Hematopoietic multipotent progenitor cell treated with erythropoietin and hydrocortisone succinate and interleukin-3 and kit ligand, for 4 days (in vitro differentiated cells): ENCODE measurements at regions not wholly inside any gene's neighbourhood (a gene's known extent, or its start where the extent isn't known, plus 50 kb on each side); places are given as distances from the start of the nearest gene placed in this dataset.

Experiments
- DNase-seq: peaks from one replicate; pipeline ENCODE4 v3.0.0-alpha.2; 2015

DNA sequence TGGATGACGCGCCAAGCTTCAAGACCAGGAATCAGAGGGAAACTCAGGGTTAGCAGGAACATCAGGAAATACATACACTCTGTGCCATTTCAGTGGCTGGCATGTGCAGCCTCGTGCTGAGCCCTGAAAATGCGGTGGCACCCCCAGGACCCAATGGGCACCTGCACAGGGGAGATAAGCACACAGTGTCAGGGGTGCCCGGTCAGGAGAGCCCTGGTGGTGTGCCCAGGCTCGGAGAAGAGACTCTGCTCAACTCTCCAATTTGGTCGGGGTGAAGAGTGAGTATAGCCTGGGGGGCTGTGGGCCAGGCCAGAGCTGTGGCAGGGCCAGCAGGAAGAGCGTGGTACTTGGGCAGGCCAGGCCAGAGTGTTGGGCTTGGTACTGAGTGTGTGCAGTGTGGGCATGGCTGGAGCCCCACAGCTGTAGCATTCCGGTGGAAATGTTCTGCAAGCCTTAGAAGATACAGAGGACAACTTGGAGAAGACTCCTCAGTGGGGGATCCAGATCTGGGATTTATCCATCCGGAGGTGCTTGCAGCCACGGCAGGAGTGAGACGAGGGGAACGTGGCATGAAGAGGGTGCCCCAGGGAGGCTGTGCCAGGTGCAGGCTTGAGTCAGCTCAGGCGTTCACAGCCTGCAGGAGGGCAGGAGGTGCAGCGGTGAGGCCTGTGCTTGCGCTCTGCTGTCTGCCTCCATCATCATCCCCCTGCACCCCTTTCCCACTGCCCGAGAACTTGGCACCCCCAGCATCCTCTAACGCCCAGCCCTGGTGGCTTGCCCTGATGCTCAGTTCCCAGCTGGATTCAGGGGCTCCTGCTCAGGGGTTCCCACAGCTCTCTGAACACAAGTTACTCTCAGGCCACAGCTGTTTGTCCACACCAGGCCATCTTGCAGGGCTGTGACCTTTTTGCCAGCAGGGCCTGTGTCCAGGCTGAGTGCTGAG lies 451.7 kb upstream of the HS6ST1 start:
- no peak for DNase-seq

DNA sequence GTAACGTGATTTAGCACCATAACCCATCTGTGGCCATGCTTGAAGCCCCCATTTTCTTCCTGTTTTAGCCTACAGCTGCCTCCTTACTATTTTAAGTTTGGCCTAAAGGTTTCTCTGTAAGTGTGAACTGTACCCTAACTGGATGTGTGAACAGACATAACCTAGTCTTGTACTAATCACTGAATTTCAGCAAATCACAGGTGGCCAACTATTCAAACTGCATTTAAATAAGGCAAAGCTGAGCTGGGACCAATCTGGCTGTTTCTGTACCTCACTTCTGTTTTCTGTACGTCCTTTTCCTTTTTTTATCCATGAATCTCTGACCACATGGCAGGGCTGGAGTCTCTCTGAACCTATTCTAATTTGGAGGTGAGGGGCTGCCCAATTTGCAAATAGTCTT lies 452.7 kb upstream of the HS6ST1 start:
- DNase-seq, result no peak

DNA sequence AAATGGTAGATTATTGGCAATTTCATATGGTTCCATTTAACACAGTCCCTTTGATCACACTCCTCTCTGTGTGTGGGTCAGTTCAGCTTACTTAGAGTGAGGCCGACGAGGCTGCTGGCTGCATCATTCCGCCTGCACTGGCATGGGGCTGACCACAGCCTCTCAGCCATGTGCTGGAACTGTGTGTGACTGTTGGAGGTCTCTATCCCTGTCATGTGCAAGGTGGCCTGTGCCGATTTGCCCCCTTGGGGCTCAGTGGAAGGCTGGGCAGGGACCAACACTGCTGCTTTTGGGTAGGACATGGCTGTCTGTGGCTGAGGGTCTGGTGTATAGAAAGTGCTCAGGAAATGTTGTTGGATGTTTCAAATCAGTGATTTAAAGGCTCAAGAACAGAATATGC lies 454.0 kb upstream of the HS6ST1 start:
- no peak for DNase-seq

DNA sequence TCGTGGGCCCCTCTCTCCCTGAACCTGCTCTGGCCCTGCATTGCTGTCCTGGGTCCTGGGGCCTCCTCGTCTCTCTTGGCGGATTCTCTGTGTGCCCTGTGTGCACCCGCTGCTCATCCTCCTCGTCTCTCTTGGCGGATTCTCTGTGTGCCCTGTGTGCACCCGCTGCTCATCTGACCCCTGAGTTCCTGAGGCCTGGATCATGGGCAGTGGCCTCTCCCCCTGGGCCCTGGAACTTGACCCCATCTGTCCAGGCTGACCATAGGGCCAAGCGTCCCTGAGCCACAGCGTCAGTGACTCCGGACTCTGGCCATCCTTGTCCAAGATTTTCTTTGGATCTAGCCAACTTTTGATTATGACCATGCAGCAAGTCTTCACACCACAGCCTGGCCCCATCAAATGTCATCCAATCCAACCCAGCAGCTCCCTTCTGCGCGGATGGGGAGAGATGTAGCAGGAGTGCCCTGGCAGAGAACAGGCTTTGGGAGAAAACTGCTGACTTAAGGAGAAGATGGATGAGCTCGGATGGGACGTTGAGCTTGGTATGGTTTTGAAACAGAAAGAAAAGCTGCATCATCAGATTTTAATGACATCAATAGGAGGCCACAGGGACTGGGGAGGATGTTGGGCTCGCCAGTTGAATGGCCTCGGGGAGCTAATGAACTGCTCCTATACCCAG lies 455.1 kb upstream of the HS6ST1 start:
- no peak for DNase-seq

GRCh38 chr2:128774320-128775216 lies 455.9 kb upstream of the HS6ST1 start:
- no peak for DNase-seq

DNA sequence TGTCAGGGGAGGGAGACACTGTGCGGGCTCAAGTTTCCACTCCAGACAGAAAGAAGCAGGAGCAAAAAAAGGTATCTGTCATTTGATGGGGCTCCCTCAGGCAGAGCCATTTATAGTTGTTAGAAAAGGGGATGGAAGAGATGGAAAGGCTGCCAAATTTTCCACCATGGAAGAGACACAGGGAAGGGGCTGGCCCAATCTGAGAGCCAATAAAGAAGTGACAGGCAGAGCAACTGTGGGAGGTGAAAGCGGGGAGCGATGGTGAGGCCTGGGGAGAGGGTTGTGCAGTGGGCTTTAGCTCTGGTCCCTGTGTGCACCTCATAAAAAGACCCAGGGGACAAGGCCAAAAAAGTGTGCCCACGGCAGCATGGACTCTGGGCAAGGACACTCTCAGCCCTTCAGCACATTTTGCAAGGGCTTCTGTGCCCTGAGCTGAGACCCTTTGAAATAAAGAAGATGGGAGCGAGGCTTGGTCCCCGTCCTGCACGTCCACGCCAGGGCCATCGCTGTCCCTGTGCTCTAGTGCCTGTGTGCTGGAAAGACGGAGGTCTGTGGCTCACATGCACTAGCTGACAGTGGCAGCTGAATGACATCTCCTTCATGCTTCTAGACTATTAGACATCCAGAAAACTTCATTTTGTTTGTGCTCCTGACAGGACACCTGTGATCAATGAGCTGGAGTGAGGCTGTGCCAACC lies 456.7 kb upstream of the HS6ST1 start:
- no peak for DNase-seq

DNA sequence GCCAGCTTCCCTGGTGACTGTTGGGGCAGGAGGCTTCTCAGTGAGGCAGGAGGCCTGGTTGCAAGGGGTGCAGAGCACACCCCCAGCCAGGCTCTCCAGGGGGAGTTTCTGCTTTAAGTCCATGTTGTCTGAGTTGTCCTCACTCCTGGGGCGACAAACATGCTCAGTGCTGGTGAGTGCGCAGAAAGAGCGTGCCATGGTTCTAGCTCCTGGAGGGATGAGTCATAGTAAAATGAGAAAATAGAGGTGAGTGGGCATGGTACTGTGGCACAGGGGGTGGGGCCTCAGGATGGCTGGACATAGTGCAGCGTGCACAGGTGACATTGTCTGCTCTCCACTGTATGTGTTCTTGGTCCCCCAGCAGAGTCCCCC lies 457.2 kb upstream of the HS6ST1 start:
- DNase-seq, result no peak

GRCh38 chr2:128776461-128777195 lies 458.0 kb upstream of the HS6ST1 start:
- no peak for DNase-seq

- DNase-seq, result no peak
Observed at GRCh38 chr2:128777196-128778035, 458.7 kb upstream of the HS6ST1 start.

DNA sequence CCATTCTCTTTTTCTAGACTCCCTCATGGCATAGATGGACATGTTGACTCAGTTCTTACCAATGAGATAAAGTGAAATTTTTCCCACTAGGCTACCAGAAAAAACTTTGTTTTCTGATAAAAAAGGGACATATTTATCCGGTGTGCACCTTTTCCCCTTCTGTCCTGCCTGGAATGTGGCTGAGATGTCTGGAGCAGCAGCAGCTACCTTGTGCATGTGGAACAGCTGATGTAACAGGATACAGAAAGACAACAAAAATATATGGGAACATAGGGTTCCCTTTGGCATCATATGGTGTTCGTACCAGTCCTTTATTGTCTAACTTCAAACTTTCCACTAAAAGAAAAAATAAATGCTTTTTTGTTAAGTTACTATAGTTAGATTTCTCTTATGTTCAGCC lies 460.2 kb upstream of the HS6ST1 start:
- DNase-seq, result no peak

GRCh38 chr2:128779301-128780095 lies 460.8 kb upstream of the HS6ST1 start:
- no peak for DNase-seq

GRCh38 chr2:128780434-128781080 lies 461.9 kb upstream of the HS6ST1 start:
- no peak for DNase-seq

- DNase-seq, result no peak
Observed at GRCh38 chr2:128781166-128781565, 462.5 kb upstream of the HS6ST1 start.

- DNase-seq, result no peak
Observed at GRCh38 chr2:128781585-128782385, 463.1 kb upstream of the HS6ST1 start.

GRCh38 chr2:128782411-128783192 lies 463.9 kb upstream of the HS6ST1 start:
- DNase-seq, result no peak

DNA sequence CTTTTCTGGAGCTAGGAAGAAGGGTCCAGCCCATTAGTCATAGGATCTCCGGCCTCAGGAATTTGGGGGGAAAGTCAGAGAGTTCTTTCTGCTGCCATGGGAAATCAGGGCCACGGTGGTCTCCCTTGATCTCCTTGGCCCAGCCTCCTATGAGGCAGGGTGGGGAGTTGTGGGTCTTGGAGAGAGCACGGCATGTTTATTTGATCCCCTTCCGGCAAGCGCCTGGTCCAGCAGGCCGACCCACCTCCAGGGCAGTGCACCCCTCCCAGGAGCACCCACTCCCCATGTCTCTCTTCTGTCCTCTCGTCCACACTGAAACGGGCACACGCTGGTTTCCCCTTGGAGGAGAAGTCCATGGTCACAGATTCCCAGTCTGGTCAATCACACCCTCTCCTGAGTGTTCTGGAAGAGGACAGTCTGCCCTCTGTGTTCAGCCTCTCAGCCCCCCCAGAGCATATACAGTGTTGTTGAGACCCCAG lies 464.6 kb upstream of the HS6ST1 start:
- no peak for DNase-seq

DNA sequence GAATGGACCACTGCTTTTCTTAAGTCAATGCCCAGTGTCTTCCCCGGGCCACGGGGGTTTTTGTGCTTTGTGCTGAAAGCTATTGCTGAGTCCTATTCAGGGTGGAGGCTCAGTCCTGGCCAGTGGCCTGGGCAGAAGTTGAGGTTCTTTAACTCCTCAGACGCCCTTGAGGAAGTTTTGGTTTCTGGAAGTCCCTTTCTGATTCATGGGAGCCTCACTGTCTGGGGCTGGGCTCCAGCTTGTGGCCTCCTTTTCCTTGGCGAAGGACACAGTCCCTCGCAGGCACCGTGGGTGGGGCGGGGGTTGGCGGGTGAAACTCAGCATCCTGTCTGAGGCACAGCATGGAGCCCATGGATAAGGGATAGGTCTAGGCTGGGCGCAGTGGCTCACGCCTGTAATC lies 465.2 kb upstream of the HS6ST1 start:
- DNase-seq, result no peak
